Kidney tubule cell (primary cell): ENCODE measurements at regions not wholly inside any gene's neighbourhood (a gene's known extent, or its start where the extent isn't known, plus 50 kb on each side); places are given as distances from the start of the nearest gene placed in this dataset.
"Not testable (repeated sequence)": the region's sequence is repeated elsewhere in the genome, so short reads cannot be mapped to it uniquely, and the experiment has no call there.

Experiments used
- DNase-seq: peaks from one replicate; pipeline ENCODE4 v3.0.0-alpha.2; 2018; ENCODE audit warnings: low spot score

GRCh38 chr20:30295967-30296366 is 961.5 kb upstream of the DEFB115 start:
- DNase-seq: not testable (repeated sequence)

GRCh38 chr20:30297878-30298595 is 959.4 kb upstream of the DEFB115 start:
- not testable (repeated sequence) for DNase-seq

- DNase-seq: not testable (repeated sequence)
Observed at GRCh38 chr20:30300220-30300642, 957.2 kb upstream of the DEFB115 start.

- DNase-seq: not testable (repeated sequence)
Observed at GRCh38 chr20:30302786-30303185, 954.7 kb upstream of the DEFB115 start.

GRCh38 chr20:30309938-30310337 is 947.5 kb upstream of the DEFB115 start:
- not testable (repeated sequence) for DNase-seq

GRCh38 chr20:30310385-30310784 is 947.1 kb upstream of the DEFB115 start:
- not testable (repeated sequence) for DNase-seq

GRCh38 chr20:30312220-30312619 is 945.2 kb upstream of the DEFB115 start:
- DNase-seq: not testable (repeated sequence)

- DNase-seq: not testable (repeated sequence)
Observed at GRCh38 chr20:30313660-30314059, 943.8 kb upstream of the DEFB115 start.

GRCh38 chr20:30316063-30316462 is 941.4 kb upstream of the DEFB115 start:
- DNase-seq: not testable (repeated sequence)

- DNase-seq: not testable (repeated sequence)
Observed at GRCh38 chr20:30316532-30317299, 940.7 kb upstream of the DEFB115 start.

- not testable (repeated sequence) for DNase-seq
Observed at GRCh38 chr20:30333744-30334143, 923.7 kb upstream of the DEFB115 start.

GRCh38 chr20:30337556-30337955 is 919.9 kb upstream of the DEFB115 start:
- DNase-seq: not testable (repeated sequence)

GRCh38 chr20:30348932-30349331 is 908.5 kb upstream of the DEFB115 start:
- DNase-seq: peak; percentile 6

- DNase-seq: not testable (repeated sequence)
Observed at GRCh38 chr20:30356854-30357467, 900.5 kb upstream of the DEFB115 start.

- DNase-seq: not testable (repeated sequence)
Observed at GRCh38 chr20:30361756-30362155, 895.7 kb upstream of the DEFB115 start.

GRCh38 chr20:30376430-30376766 is 881.1 kb upstream of the DEFB115 start:
- DNase-seq: not testable (repeated sequence)

- peak; percentile 80 for DNase-seq
Observed at GRCh38 chr20:30376767-30377658, 880.5 kb upstream of the DEFB115 start.

GRCh38 chr20:30378317-30378716 is 879.1 kb upstream of the DEFB115 start:
- DNase-seq: not testable (repeated sequence)

GRCh38 chr20:30378721-30379120 is 878.7 kb upstream of the DEFB115 start:
- DNase-seq: not testable (repeated sequence)

GRCh38 chr20:30384841-30385240 is 872.6 kb upstream of the DEFB115 start:
- not testable (repeated sequence) for DNase-seq

- not testable (repeated sequence) for DNase-seq
Observed at GRCh38 chr20:30386099-30386498, 871.4 kb upstream of the DEFB115 start.

- not testable (repeated sequence) for DNase-seq
Observed at GRCh38 chr20:30387823-30388222, 869.6 kb upstream of the DEFB115 start.
